Neutrophil (primary cell): ENCODE measurements at regions not wholly inside any gene's neighbourhood (a gene's known extent, or its start where the extent isn't known, plus 50 kb on each side); places are given as distances from the start of the nearest gene placed in this dataset.

Experiments
- H3K27ac ChIP-seq: fragments of 200-600 bp; sonication (generic); 2 replicates; pipeline ENCODE4 v1.5.1; 2016; ENCODE audit warnings: mild to moderate bottlenecking, moderate library complexity
- H3K27me3 ChIP-seq: fragments of 200-600 bp; sonication (generic); 2 replicates; pipeline ENCODE4 v1.6.0; 2016; ENCODE audit warnings: mild to moderate bottlenecking
- H3K36me3 ChIP-seq: fragments of 200-600 bp; sonication (generic); 2 replicates; pipeline ENCODE4 v1.5.1; 2017
- H3K4me1 ChIP-seq, 2 experiments: fragments of 200-600 bp in 1 of 2; sonication (generic) in 1 of 2; 1 replicate in 1 of 2; 2 replicates in 1 of 2; pipeline versions ENCODE4 v1.5.1 to v1.6.1; 2013 to 2016; ENCODE audit warnings: low read depth in 1 of 2, low read length in 1 of 2, mild to moderate bottlenecking in 1 of 2, moderate library complexity in 1 of 2; ENCODE audit not compliant: control insufficient read depth in 1 of 2, insufficient read depth in 1 of 2
- H3K4me3 ChIP-seq, 2 experiments: fragments of 200-600 bp in 1 of 2; sonication (generic) in 1 of 2; 1 replicate in 1 of 2; 2 replicates in 1 of 2; pipeline ENCODE4 v1.5.1; 2013 to 2016; ENCODE audit warnings: low read depth in 1 of 2, low read length in 1 of 2, mild to moderate bottlenecking in 1 of 2, moderate library complexity in 1 of 2
- H3K9me3 ChIP-seq: fragments of 200-600 bp; sonication (generic); 2 replicates; pipeline ENCODE4 v1.5.1; 2016
- CTCF ChIP-seq: fragments of 200-600 bp; sonication (generic); IDR thresholded peaks from 2 replicates; pipeline ENCODE4 v1.5.1; 2016; ENCODE audit warnings: antibody characterized with exemption

GRCh38 chr5:73233053-73233460 is 60.1 kb downstream of the TMEM174 start:
- Histone ChIP-seq H3K36me3 (no peaks in the 10 kb centered on the region), H3K27ac (no peak overlapping the region), H3K9me3 (no peaks in the 10 kb centered on the region), H3K27me3 (peaks cover 100% of the 10 kb centered on the region), H3K4me3 (no peak overlapping the region), H3K4me1 (no peaks in the 10 kb centered on the region)
- no peak for TF ChIP-seq CTCF

GRCh38 chr5:73232266-73233041 is 59.5 kb downstream of the TMEM174 start:
- Histone ChIP-seq H3K27ac (no peak overlapping the region), H3K4me3 (no peak overlapping the region), H3K36me3 (no peaks in the 10 kb centered on the region), H3K4me1 (no peaks in the 10 kb centered on the region), H3K27me3 (peaks cover 100% of the 10 kb centered on the region), H3K9me3 (no peaks in the 10 kb centered on the region)
- no peak for TF ChIP-seq CTCF

GRCh38 chr5:73231246-73231778 is 58.3 kb downstream of the TMEM174 start:
- Histone ChIP-seq H3K9me3 (no peaks in the 10 kb centered on the region), H3K4me1 (no peaks in the 10 kb centered on the region), H3K27me3 (peaks cover 100% of the 10 kb centered on the region)

GRCh38 chr5:73230264-73231245 is 57.6 kb downstream of the TMEM174 start:
- Histone ChIP-seq H3K36me3 (no peaks in the 10 kb centered on the region), H3K4me1 (no peaks in the 10 kb centered on the region), H3K4me3 (no peak overlapping the region), H3K27me3 (peaks cover 100% of the 10 kb centered on the region), H3K9me3 (no peaks in the 10 kb centered on the region), H3K27ac (no peak overlapping the region)
- no peak for TF ChIP-seq CTCF

More at GRCh38 chr5:73231246-73231778, 58.3 kb downstream of the TMEM174 start:
- Histone ChIP-seq H3K36me3 (no peaks in the 10 kb centered on the region), H3K27ac (no peak overlapping the region), H3K4me3 (no peak overlapping the region)
- TF ChIP-seq CTCF = no peak

GRCh38 chr5:73229271-73229670 is 56.3 kb downstream of the TMEM174 start:
- Histone ChIP-seq H3K27me3 (peaks cover 100% of the 10 kb centered on the region), H3K27ac (no peak overlapping the region), H3K9me3 (no peaks in the 10 kb centered on the region), H3K36me3 (no peaks in the 10 kb centered on the region), H3K4me1 (no peaks in the 10 kb centered on the region), H3K4me3 (no peak overlapping the region)
- no peak for TF ChIP-seq CTCF
